Type B pancreatic cell (in vitro differentiated cells): ENCODE measurements at regions not wholly inside any gene's neighbourhood (a gene's known extent, or its start where the extent isn't known, plus 50 kb on each side); places are given as distances from the start of the nearest gene placed in this dataset.

Source experiments
- DNase-seq: peaks from one replicate; pipeline ENCODE4 v3.0.0; 2021; ENCODE audit warnings: mixed read lengths; ENCODE audit not compliant: unreplicated experiment; ENCODE audit errors: extremely low spot score
- H3K27ac Mint-ChIP-seq: 2 replicates; pipeline ENCODE4 v1.8.0; 2021; ENCODE audit warnings: mild to moderate bottlenecking, mixed read lengths
- H3K27me3 Mint-ChIP-seq: 2 replicates; pipeline ENCODE4 v1.8.0; 2021; ENCODE audit warnings: mixed read lengths
- H3K36me3 Mint-ChIP-seq: 2 replicates; pipeline ENCODE4 v1.8.0; 2021; ENCODE audit warnings: mixed read lengths
- H3K4me1 Mint-ChIP-seq: one replicate; pipeline ENCODE4 v1.8.0; 2021; ENCODE audit warnings: mixed read lengths; ENCODE audit not compliant: unreplicated experiment
- H3K4me3 Mint-ChIP-seq: 2 replicates; pipeline ENCODE4 v1.8.0; 2021; ENCODE audit warnings: mild to moderate bottlenecking, mixed read lengths
- H3K9me3 Mint-ChIP-seq: 2 replicates; pipeline ENCODE4 v1.8.0; 2021; ENCODE audit warnings: mixed read lengths
- CTCF ChIP-seq: fragments of 200-600 bp; sonication (generic); conservative IDR thresholded peaks from 2 replicates; pipeline ENCODE4 v1.5.0; 2021; ENCODE audit warnings: antibody characterized with exemption, mild to moderate bottlenecking

GRCh38 chr12:24212496-24212895, 263.0 kb upstream of the SOX5 start:
- no peak for TF ChIP-seq CTCF
- no peak overlapping the region for H3K4me3 Mint-ChIP-seq
- peaks cover 10% of the 10 kb centered on the region for H3K9me3 Mint-ChIP-seq
- no peaks in the 10 kb centered on the region for H3K4me1 Mint-ChIP-seq
- H3K27me3 Mint-ChIP-seq = no peaks in the 10 kb centered on the region
- no peak for DNase-seq
- no peak overlapping the region for H3K27ac Mint-ChIP-seq
- H3K36me3 Mint-ChIP-seq = peaks cover 10% of the 10 kb centered on the region

GRCh38 chr12:24206621-24207020, 257.2 kb upstream of the SOX5 start:
- no peak overlapping the region for H3K4me3 Mint-ChIP-seq
- no peaks in the 10 kb centered on the region for H3K27me3 Mint-ChIP-seq
- no peak overlapping the region for H3K27ac Mint-ChIP-seq
- no peak for TF ChIP-seq CTCF
- no peaks in the 10 kb centered on the region for H3K4me1 Mint-ChIP-seq
- DNase-seq = no peak
- H3K36me3 Mint-ChIP-seq = peaks cover 14% of the 10 kb centered on the region
- H3K9me3 Mint-ChIP-seq = peaks cover 5% of the 10 kb centered on the region

GRCh38 chr12:24201258-24201970, 251.9 kb upstream of the SOX5 start:
- Mint-ChIP-seq H3K4me3 (no peak overlapping the region), H3K9me3 (no peaks in the 10 kb centered on the region), H3K36me3 (peaks cover 4% of the 10 kb centered on the region), H3K27me3 (no peaks in the 10 kb centered on the region), H3K4me1 (no peaks in the 10 kb centered on the region), H3K27ac (no peak overlapping the region)
- no peak for DNase-seq
- TF ChIP-seq CTCF = no peak

- TF ChIP-seq CTCF = no peak
- Mint-ChIP-seq H3K4me1 (no peaks in the 10 kb centered on the region), H3K27ac (no peak overlapping the region), H3K27me3 (no peaks in the 10 kb centered on the region), H3K9me3 (no peaks in the 10 kb centered on the region), H3K4me3 (no peak overlapping the region), H3K36me3 (peaks cover 4% of the 10 kb centered on the region)
- no peak for DNase-seq
Observed at GRCh38 chr12:24200010-24200409, 250.5 kb upstream of the SOX5 start.

DNA sequence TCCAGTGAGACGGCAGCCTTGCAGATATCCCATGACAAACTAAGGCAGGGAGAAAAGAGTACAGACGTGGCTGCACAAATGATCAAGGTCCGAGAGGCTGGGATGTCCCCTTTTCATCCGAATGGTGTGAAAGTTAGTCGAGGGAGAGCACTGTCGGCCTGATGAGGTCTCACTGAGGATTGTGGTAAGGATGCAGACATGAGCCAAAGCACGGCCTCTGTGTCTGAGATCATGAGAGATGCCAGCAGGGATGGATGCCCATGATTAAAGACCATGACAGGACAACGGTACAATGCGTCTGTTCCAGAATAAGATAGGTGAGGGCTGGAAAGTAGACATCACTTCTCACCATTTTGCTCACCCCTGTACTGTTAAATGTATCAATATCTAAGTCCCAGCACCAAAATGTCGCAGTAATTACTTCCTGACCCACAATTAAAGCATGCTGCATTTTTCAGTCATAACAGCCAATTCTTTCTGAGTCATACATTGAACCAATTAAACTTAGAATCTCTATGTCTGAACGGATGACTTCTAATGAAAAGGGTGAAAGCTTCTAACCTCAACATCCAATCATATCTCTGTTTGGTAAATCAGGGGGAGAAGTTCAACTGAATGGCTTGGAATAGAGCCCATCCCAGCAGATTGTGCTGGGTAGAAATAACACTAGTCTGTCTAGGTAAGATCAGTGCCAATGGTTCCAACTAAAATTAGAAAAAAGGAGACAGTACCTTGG, 249.6 kb upstream of the SOX5 start:
- Mint-ChIP-seq H3K4me3 (no peak overlapping the region), H3K27me3 (no peaks in the 10 kb centered on the region), H3K27ac (no peak overlapping the region), H3K4me1 (no peaks in the 10 kb centered on the region), H3K36me3 (peaks cover 4% of the 10 kb centered on the region), H3K9me3 (no peaks in the 10 kb centered on the region)
- no peak for TF ChIP-seq CTCF
- DNase-seq = no peak
